HEK293T (cell line): ENCODE measurements at regions not wholly inside any gene's neighbourhood (a gene's known extent, or its start where the extent isn't known, plus 50 kb on each side); places are given as distances from the start of the nearest gene placed in this dataset.

ENCODE experiments used
- FOXA1 ChIP-seq: fragments of 450-650 bp; IDR thresholded peaks from 2 replicates; pipeline ENCODE4 v1.6.1; 2016; ENCODE audit warnings: mild to moderate bottlenecking
- FOXM1 ChIP-seq: fragments of 450-650 bp; IDR thresholded peaks from 2 replicates; pipeline ENCODE4 v1.6.1; 2017; ENCODE audit warnings: mild to moderate bottlenecking, borderline replicate concordance
- SUZ12 ChIP-seq: fragments of 450-650 bp; IDR thresholded peaks from 2 replicates; pipeline ENCODE4 v1.6.1; 2016; ENCODE audit warnings: mild to moderate bottlenecking

- TF ChIP-seq SUZ12 (no peak), FOXM1 (no peak), FOXA1 (no peak)
These were observed 352.4 kb upstream of the FAT3 start for GRCh38 chr11:91872243-91872642.
